Trophoblast cell (in vitro differentiated cells and primary cell): ENCODE measurements at regions not wholly inside any gene's neighbourhood (a gene's known extent, or its start where the extent isn't known, plus 50 kb on each side); places are given as distances from the start of the nearest gene placed in this dataset.

Source experiments
- DNase-seq, 2 donors: peaks; one replicate each; pipeline ENCODE4 v3.0.0-alpha.2; 2016
- H2AFZ ChIP-seq: 2 replicates; pipeline ENCODE4 v1.6.1; 2013; ENCODE audit warnings: low read length, moderate library complexity, mild to moderate bottlenecking; ENCODE audit not compliant: insufficient read depth, poor library complexity
- H2AK5ac ChIP-seq: 2 replicates; pipeline ENCODE4 v1.6.1; 2013; ENCODE audit warnings: mild to moderate bottlenecking, low read length
- H2BK120ac ChIP-seq: 2 replicates; pipeline ENCODE4 v1.6.1; 2013; ENCODE audit warnings: low read length, mild to moderate bottlenecking, moderate library complexity; ENCODE audit not compliant: insufficient read depth, poor library complexity
- H2BK12ac ChIP-seq: 2 replicates; pipeline ENCODE4 v1.6.1; 2013; ENCODE audit warnings: mild to moderate bottlenecking, low read length, moderate library complexity
- H2BK5ac ChIP-seq: 2 replicates; pipeline ENCODE4 v1.6.1; 2013; ENCODE audit warnings: low read length, low read depth, moderate library complexity, mild to moderate bottlenecking; ENCODE audit not compliant: poor library complexity
- H3K14ac ChIP-seq: 2 replicates; pipeline ENCODE4 v1.6.1; 2013; ENCODE audit warnings: mild to moderate bottlenecking, low read length
- H3K18ac ChIP-seq: 2 replicates; pipeline ENCODE4 v1.6.1; 2013; ENCODE audit warnings: mild to moderate bottlenecking, low read length
- H3K23ac ChIP-seq: 2 replicates; pipeline ENCODE4 v1.6.1; 2013; ENCODE audit warnings: low read length
- H3K27ac ChIP-seq: 2 replicates; pipeline ENCODE4 v1.5.1; 2013; ENCODE audit warnings: low read depth, mild to moderate bottlenecking, inconsistent platforms, low read length, moderate library complexity
- H3K27me3 ChIP-seq: 2 replicates; pipeline ENCODE4 v1.6.1; 2013; ENCODE audit warnings: inconsistent platforms, mild to moderate bottlenecking, low read length, moderate library complexity; ENCODE audit not compliant: insufficient read depth
- H3K36me3 ChIP-seq, 2 experiments: 1 replicate in 1 of 2; 2 replicates in 1 of 2; pipeline ENCODE4 v1.6.1; 2013; ENCODE audit warnings: low read length in 2 of 2, mild to moderate bottlenecking in 2 of 2, moderate library complexity in 1 of 2; ENCODE audit not compliant: insufficient read depth in 2 of 2, control insufficient read depth in 1 of 2
- H3K4ac ChIP-seq: 2 replicates; pipeline ENCODE4 v1.6.1; 2013; ENCODE audit warnings: low read depth, mild to moderate bottlenecking, low read length, moderate library complexity
- H3K4me1 ChIP-seq, 2 experiments: 1 replicate in 1 of 2; 2 replicates in 1 of 2; pipeline ENCODE4 v1.6.1; 2013; ENCODE audit warnings: low read length in 2 of 2, mild to moderate bottlenecking in 2 of 2, moderate library complexity in 1 of 2; ENCODE audit not compliant: insufficient read depth in 2 of 2, control insufficient read depth in 1 of 2
- H3K4me2 ChIP-seq: 2 replicates; pipeline ENCODE4 v1.6.1; 2013; ENCODE audit warnings: inconsistent platforms, mild to moderate bottlenecking, low read length, moderate library complexity
- H3K4me3 ChIP-seq: 2 replicates; pipeline ENCODE4 v1.5.1; 2013; ENCODE audit warnings: mild to moderate bottlenecking, low read depth, low read length, inconsistent platforms
- H3K79me1 ChIP-seq: one replicate; pipeline ENCODE4 v1.6.1; 2013; ENCODE audit warnings: low read length
- H3K79me2 ChIP-seq: 2 replicates; pipeline ENCODE4 v1.6.1; 2013; ENCODE audit warnings: low read length, mild to moderate bottlenecking; ENCODE audit not compliant: control insufficient read depth, insufficient read depth, poor library complexity
- H3K9ac ChIP-seq: 2 replicates; pipeline ENCODE4 v1.6.1; 2013; ENCODE audit warnings: mild to moderate bottlenecking, low read length
- H3K9me3 ChIP-seq: 2 replicates; pipeline ENCODE4 v1.6.1; 2013; ENCODE audit warnings: low read depth, mild to moderate bottlenecking, control low read depth, inconsistent platforms, low read length; ENCODE audit not compliant: insufficient read depth
- H4K12ac ChIP-seq: 2 replicates; pipeline ENCODE4 v1.6.1; 2013; ENCODE audit warnings: low read depth, mild to moderate bottlenecking, low read length, moderate library complexity
- H4K8ac ChIP-seq: 2 replicates; pipeline ENCODE4 v1.6.1; 2013; ENCODE audit warnings: low read depth, mild to moderate bottlenecking, low read length, moderate library complexity
- H4K91ac ChIP-seq: one replicate; pipeline ENCODE4 v1.6.1; 2013; ENCODE audit warnings: low read depth, mild to moderate bottlenecking, low read length, moderate library complexity
- WGBS: extraction: QIAGEN DNeasy Blood & Tissue Kit; methylation state at CpG from one replicate; pipeline ENCODE4 v1.1.7; 2013; ENCODE audit warnings: missing lambda C conversion rate; ENCODE audit not compliant: insufficient read length, insufficient coverage; ENCODE audit errors: extremely low coverage; 5-methylcytosine and 5-hydroxymethylcytosine counted together

DNA sequence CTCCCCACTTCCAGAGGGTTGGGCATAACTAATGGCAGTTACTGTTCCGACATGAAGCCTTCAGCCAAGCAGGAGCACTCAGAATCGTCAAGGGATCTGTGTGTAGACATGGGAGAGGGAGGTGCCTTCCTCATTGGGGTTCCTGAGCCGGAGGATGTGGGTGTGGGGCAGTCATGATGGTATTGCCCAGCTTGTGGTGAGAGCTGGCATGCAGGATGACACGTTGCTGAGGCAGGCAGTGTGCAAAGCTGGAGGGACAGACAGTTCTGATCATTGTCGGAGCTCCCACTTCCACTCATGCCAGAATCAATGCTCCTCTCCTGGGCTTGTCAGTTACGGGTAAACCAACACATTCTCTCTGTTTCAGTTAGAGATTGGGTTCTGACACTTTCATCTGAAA is 83.9 kb upstream of the TSC22D1 start:
- Histone ChIP-seq H2BK12ac (no peak overlapping the region), H4K8ac (no peak overlapping the region), H3K79me1 (no peaks in the 10 kb centered on the region), H3K4me2 (no peak overlapping the region), H3K4me3 (no peak overlapping the region), H3K4ac (no peak overlapping the region), H2AFZ (no peak overlapping the region), H3K27ac (no peak overlapping the region), H2BK5ac (no peak overlapping the region), H3K27me3 (no peaks in the 10 kb centered on the region), H3K36me3 (no peaks in the 10 kb centered on the region), H3K79me2 (no peaks in the 10 kb centered on the region), H2AK5ac (no peak overlapping the region), H3K18ac (no peak overlapping the region), H3K9ac (peak overlapping the region; percentile 12), H4K12ac (no peak overlapping the region), H3K4me1 (no peaks in the 10 kb centered on the region), H3K9me3 (peaks cover 3% of the 10 kb centered on the region), H2BK120ac (no peak overlapping the region), H3K14ac (no peak overlapping the region), H3K23ac (no peak overlapping the region), H4K91ac (no peak overlapping the region)
- DNase-seq: no peak
- WGBS: no CpG with 5 or more reads among the region's 6 CpGs

DNA sequence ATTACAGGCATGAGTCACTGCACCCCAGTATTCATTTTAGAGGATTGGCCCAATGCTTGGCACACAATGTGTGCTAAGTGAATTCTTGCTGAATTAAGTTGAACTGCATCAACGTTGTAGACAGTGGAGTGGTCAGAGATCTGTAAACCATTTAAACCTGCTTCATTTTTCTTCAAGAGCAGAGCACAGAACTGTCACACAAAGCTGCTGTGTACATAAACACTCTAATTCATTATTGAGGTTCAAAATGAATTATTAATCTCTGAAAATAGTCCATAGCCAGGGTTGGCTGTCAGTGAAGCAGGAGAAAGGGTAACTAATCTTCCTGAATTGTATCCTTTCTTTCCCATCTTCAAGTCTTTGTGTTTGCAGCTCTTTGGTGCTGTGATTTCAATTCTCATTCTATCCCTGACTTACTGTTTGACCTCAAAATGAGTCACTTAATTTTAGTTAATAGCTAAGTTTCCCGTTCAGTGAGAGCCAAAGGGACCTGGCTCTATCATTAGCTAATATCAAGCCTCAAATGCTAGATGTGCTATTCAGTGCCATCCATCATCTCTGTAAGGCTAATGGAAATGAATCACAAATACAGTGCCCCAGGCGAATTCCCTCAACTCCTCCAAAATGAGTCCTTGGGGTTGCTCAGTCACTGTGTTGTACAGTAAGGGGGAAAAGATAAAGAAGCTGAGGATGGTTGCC is 77.0 kb upstream of the TSC22D1 start:
- H3K27me3 ChIP-seq: no peaks in the 10 kb centered on the region
- H2BK5ac ChIP-seq: no peak overlapping the region
- H3K14ac ChIP-seq: no peak overlapping the region
- H2AFZ ChIP-seq: no peak overlapping the region
- no peak overlapping the region for H2AK5ac ChIP-seq
- H3K9ac ChIP-seq: no peak overlapping the region
- no peak overlapping the region for H2BK12ac ChIP-seq
- no peaks in the 10 kb centered on the region for H3K9me3 ChIP-seq
- H4K8ac ChIP-seq: no peak overlapping the region
- no peak overlapping the region for H3K4me2 ChIP-seq
- H3K27ac ChIP-seq: no peak overlapping the region
- no peak overlapping the region for H4K12ac ChIP-seq
- H3K18ac ChIP-seq: no peak overlapping the region
- no CpG with 5 or more reads among the region's 3 CpGs for WGBS
- DNase-seq: no peak
- no peak overlapping the region for H4K91ac ChIP-seq
- H3K79me2 ChIP-seq: no peaks in the 10 kb centered on the region
- H3K4ac ChIP-seq: no peak overlapping the region
- no peaks in the 10 kb centered on the region for H3K4me1 ChIP-seq
- no peaks in the 10 kb centered on the region for H3K79me1 ChIP-seq
- H3K36me3 ChIP-seq: no peaks in the 10 kb centered on the region
- no peak overlapping the region for H2BK120ac ChIP-seq
- no peak overlapping the region for H3K4me3 ChIP-seq
- no peak overlapping the region for H3K23ac ChIP-seq

DNA sequence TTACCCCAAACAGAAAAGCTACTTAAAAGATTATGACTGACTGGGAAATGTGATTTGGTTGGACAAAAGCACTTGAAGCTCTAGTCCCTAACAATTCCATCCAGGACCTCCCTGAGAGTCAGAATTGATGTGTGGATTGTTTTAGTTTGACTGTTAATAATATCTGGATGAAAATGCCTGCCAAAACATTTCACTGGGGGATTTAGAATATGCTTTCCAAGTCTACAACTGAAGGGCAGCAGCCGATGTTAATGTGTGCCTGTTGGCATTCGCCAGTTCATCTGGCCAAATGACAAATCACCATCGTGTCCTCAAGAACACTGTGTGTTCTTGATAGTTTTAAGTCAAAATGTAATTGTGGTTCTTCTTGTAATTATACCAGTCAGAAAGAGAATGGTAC is 76.0 kb upstream of the TSC22D1 start:
- Histone ChIP-seq H3K27ac (no peak overlapping the region), H3K79me2 (no peaks in the 10 kb centered on the region), H3K27me3 (no peaks in the 10 kb centered on the region), H3K23ac (no peak overlapping the region), H3K79me1 (no peaks in the 10 kb centered on the region), H2AFZ (no peak overlapping the region), H3K36me3 (no peaks in the 10 kb centered on the region), H2BK120ac (no peak overlapping the region), H3K9me3 (no peaks in the 10 kb centered on the region), H3K4me2 (no peak overlapping the region), H2AK5ac (no peak overlapping the region), H2BK5ac (no peak overlapping the region), H3K14ac (no peak overlapping the region), H2BK12ac (no peak overlapping the region), H3K4me3 (no peak overlapping the region), H4K8ac (no peak overlapping the region), H4K12ac (no peak overlapping the region), H3K18ac (no peak overlapping the region), H4K91ac (no peak overlapping the region), H3K4me1 (no peaks in the 10 kb centered on the region), H3K9ac (no peak overlapping the region), H3K4ac (no peak overlapping the region)
- WGBS: no CpG with 5 or more reads among the region's 3 CpGs
- DNase-seq: no peak

DNA sequence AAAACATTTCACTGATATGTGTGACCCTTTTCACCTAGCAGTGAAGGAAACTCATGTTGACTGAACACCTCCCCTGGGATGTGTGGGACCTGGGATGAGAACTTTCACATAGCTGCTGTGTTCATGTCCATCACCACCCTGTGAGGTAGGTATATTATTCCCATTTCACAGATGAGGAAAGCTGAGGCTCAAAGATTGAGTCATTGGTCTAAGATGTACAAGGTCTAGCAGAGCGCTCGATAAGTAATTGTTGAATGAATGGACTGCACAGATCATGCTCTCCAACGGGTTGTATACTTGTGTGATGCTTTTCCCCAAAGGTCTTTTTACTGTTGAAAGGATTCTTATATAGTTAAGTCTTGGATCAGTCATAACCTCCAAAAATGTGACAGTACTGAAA is 75.6 kb upstream of the TSC22D1 start:
- WGBS: no CpG with 5 or more reads among the region's 3 CpGs
- H2BK12ac ChIP-seq: no peak overlapping the region
- no peak overlapping the region for H2BK120ac ChIP-seq
- no peak overlapping the region for H3K14ac ChIP-seq
- H3K18ac ChIP-seq: no peak overlapping the region
- H3K9ac ChIP-seq: no peak overlapping the region
- no peak overlapping the region for H3K23ac ChIP-seq
- DNase-seq: no peak
- H4K12ac ChIP-seq: no peak overlapping the region
- H2AK5ac ChIP-seq: no peak overlapping the region
- H3K27me3 ChIP-seq: no peaks in the 10 kb centered on the region
- no peaks in the 10 kb centered on the region for H3K36me3 ChIP-seq
- H3K79me1 ChIP-seq: no peaks in the 10 kb centered on the region
- H2AFZ ChIP-seq: no peak overlapping the region
- H3K27ac ChIP-seq: no peak overlapping the region
- H3K4me1 ChIP-seq: no peaks in the 10 kb centered on the region
- H4K8ac ChIP-seq: no peak overlapping the region
- H3K4me2 ChIP-seq: no peak overlapping the region
- H3K79me2 ChIP-seq: no peaks in the 10 kb centered on the region
- H3K4me3 ChIP-seq: no peak overlapping the region
- no peak overlapping the region for H3K4ac ChIP-seq
- H4K91ac ChIP-seq: no peak overlapping the region
- H3K9me3 ChIP-seq: no peaks in the 10 kb centered on the region
- no peak overlapping the region for H2BK5ac ChIP-seq
